HG02884 (cell line): ENCODE measurements at regions not wholly inside any gene's neighbourhood (a gene's known extent, or its start where the extent isn't known, plus 50 kb on each side); places are given as distances from the start of the nearest gene placed in this dataset.
"Not testable (repeated sequence)": the region's sequence is repeated elsewhere in the genome, so short reads cannot be mapped to it uniquely, and the experiment has no call there.

ENCODE experiments used
- ATAC-seq: cut with Tn5 transposase; IDR thresholded peaks from one replicate; pipeline ENCODE4 v1.9.1; 2021; ENCODE audit warnings: mild to moderate bottlenecking, moderate library complexity; ENCODE audit not compliant: unreplicated experiment

DNA sequence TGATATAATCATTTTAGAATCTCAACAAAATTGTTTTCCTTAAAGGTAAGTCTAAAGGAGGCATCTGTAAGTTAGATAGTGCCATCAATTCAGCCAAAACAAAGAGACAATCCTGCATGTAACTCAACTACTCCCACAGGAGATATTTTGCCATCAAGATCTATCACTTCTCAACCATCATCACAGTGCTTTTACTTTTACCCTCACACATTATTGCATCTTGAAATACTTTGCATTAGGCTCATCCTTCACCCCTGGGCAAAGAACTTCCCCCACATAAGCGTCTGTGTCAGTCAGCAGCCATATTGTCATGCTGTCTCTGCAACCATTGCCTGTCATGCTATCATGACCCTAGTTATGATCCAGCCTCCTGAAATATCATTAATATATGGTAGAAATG is 54.9 kb upstream of the NLGN1 start:
- no peak for ATAC-seq

DNA sequence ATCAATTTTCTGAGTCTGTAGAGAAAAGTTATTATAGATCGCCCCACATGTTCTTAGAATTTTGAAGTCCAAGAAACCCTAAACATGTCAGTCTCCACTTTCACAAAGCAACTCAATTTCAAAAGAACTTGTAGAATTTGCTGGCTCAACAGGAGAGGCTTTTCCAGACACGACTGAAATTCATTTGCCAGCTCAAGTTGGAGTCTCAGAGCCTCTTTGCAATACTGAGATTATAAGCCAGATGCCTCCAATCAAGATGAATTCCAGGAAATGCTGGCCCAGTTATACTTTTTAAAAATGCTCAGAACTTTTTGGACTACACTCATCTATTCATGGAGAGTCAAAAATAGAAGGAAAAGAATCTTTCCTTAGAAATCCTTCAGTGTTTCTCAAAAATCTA is 56.9 kb upstream of the NLGN1 start:
- ATAC-seq, result no peak

DNA sequence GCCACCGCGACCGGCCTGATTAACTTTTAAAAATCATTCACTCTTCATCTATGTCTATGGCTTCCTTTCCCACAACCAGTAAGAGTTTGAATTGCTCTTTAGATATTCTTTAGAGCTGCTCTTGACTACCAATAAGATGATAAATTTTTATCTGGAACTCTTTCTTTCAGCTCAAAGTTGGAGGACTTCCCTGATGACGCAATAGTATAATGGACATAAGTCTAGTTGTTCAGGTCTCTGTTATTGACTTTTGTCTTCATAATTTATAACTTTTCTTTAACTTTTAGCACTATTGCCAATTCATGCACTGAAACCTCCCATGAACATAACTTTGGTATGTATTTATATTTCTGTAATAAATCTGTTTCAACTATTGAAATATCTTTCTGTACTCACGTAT is 61.3 kb upstream of the NLGN1 start:
- no peak for ATAC-seq

DNA sequence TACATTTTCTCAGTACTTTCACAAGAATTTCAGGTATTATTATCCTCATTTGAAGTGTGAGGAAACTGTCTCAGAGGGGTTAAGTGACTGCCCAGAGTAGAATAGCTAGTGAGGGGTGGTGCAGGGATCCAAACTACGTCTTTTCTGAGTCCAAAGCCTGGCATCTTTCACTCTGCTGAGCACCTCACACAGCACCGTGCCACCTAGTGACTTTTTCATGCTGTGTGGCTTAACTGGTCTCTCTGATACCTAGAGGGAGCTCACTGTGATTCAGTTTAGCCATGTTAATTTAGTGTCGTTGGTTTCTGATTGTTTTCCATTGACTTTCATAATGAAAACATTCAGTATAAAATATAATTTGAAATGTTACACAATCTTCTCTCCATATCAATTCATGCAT is 91.4 kb upstream of the NLGN1 start:
- no peak for ATAC-seq

DNA sequence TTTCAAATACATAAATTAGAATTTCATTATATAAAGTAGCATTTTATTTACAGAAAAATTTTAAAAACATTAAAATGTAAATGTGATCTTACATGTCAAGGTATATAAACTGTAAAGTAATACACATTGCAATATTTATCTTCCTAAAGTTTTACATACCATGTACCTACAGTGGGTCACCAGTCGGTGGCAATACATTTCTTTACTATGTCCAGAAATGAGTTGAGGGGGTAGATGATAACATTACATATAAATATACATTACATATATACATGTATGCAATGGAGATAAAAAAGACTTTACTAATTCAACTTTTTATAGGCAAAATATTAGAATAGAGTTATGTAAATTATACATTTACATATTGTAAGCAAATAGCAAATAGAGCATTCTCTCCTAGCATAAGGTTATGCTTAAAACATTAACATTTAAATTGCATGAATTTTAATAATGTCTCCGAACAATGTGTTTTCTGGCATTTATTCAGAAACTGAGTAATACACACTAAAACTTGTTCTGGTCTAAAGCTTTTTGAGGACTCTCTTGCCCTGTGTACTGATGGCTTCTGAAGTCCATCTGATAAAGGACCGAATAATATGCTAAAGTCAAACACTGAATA is 93.3 kb upstream of the NLGN1 start:
- ATAC-seq, result no peak

DNA sequence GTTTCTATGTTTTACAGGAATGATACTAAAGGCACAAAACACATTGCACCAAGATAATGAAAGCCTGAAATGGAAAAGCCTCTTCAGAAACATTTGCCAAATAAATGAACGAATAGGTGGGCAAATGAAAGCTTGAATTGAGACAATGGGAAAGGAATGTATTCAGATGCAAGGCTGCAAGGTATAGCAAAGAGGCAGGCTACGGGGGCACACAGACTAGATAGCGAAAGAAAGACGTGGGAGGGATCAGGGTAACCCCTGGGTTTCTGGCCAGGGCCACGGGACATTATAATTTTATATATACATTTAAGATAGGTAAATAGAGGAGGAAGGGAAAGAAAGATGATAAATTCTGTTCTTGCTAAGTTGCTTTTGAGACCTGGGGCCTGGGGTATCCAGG is 95.9 kb upstream of the NLGN1 start:
- no peak for ATAC-seq

DNA sequence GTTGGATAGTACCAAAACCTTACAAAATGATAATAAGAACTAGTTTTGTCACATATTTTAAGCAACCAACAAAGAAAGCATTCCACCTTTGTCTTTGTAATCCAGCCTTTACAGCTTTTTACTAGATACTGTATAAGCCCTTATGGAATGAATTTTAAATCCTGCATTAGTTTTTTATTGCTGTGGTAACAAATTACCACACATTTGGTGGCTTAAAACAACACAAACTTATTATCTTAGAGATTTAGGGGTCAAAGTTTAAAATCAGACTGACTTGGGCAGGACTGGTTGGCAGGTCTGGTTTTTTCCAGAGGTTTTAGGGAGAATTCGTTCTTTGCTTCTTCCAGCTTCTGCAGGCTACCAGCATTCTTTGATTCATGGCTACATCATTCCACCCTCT is 108.5 kb upstream of the NLGN1 start:
- ATAC-seq, result no peak

DNA sequence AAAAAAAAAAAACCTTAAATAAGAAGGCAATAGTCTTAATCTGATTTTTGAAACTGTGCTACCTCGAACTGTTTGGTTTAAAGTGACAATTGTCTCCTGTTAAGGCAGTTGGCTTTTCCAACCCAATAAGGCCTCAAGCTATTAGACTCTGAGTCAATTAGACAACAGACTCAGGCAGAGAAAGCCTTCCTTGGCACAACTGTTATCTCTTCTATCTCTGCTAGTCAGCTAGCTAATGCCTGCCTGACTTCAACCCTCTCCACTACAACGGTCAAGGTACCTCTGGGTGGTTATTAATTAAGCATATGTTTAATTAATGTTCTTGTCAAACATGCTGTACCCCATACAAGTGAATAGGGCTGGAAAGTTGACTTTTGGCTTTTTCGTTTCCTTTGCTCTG is 110.2 kb upstream of the NLGN1 start:
- no peak for ATAC-seq

DNA sequence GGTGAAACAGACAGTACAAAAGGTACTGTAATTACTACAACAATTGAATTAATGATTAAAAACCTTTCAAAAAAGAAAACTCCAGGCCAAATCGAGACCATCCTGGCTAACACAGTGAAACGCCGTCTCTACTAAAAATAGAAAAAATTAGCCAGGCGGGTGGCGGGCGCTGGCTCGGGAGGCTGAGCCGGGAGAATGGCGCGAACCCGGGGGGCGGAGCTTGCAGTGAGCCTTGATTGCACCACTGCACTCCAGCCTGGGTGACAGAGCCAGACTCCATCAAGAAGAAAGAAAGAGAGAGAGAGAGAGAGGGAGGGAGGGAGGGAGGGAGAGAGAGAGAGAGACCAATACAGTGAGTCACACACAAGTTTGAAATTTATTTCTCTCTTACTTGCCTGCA is 111.0 kb upstream of the NLGN1 start:
- not testable (repeated sequence) for ATAC-seq

DNA sequence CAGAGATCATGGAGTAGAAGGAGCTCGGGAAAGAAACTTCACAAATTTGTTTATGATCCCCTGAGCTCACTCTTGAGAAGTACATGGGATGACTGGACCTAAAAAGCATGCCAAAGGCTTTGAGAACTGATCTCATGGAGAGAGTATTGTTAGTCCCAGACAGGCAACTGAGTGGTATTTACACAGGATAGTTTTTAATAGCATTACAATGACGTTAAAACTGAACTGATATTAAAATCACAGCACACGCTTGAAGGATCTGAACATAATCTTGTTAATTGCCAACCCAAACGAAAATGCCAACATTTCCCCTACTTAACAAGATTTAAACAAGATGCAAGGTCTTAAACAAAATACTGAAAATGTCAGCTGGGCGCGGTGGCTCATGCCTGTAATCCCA is 113.2 kb upstream of the NLGN1 start:
- ATAC-seq, result no peak

DNA sequence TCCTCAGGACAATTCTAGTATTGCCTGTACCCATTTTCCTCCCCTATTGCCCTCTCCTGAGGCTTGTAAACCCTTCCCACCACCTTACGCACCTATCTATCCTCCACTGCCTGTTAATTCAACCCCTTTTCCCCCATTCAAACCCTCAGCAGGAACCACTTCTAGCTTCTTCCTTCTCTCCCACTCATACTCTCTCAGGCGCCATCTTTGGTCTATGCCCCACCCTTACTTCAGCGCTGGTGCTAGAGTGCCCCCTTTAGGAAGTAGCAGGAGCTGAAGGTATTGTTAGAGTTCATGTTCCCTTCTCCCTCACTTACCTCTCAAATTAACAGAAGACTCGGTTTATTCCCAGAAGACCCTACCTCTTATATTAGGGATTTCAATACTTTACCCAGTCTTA is 121.8 kb upstream of the NLGN1 start:
- peak; percentile 62 for ATAC-seq

DNA sequence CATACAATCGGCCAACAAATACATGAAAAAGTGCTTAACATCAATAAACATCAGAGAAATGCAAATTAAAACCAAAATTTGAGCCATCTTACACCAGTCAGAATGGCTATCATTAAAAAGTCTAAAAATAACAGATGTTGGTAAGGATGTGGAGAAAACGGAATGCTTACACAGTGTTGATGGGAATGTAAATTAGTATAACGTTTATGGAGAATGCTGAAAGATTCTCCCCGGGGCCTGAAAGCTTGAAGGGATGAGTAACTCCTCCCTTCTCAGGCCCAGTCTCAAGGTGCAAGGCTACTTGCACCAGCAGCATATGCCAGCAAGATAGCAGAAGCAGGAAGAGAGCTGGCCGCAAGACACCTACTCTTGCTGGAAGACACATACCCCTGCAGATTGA is 123.7 kb upstream of the NLGN1 start:
- ATAC-seq, result no peak

DNA sequence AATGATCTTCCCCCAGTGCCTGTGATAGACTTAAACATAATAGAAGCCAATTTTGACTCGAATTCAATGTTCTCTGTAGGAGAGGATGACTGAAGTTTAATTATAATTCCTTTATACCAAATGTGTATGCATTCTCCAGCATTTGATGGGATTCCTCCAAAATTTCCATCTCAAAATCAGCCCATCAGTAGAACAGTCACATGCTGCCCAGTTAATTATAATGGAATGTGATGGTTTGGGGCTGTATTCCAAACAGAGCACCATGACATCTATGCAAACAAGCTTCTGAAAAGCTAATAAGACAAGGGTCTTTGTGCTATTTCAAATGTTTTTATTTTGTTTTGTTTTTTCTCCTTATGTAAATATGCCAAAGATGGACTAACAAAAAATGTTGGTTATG is 127.7 kb upstream of the SPATA16 start:
- ATAC-seq, result no peak

DNA sequence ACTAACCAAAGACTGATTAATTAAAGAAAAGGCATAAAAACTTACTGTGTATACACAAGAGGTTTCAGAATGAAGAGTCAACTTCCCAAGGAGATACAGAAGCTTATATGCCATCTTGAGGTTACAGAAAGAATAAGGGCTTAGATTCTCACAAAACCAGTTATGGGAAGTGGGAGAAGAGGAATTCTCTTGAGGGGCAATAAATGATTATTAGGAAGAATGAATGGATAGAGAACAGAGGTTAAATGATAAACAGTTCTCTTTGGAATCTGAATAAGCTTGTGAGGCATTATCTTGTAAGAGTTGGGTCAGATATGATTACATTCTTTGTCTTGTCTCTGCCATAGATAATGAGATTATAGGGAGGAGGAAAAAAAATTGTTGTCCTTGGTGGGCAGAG is 126.7 kb upstream of the SPATA16 start:
- ATAC-seq, result no peak

DNA sequence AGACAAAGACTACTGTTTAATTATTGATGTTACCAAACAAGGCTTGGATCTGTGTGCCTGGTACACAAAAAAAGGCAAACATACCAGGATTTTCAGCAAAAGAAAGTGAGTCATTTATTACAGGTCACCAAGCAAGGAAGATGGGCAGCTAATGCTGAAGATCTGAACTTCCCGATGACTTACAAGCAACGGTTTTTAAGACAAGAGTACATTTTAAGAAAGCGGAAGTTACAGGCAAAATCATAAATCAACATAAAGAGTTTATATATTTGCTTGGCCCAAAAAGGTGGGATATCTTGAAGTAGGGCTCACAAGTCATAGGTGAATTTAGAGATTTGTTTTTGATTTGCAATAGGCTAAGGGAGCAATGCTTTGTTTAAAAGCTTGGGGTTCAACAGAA is 125.4 kb upstream of the SPATA16 start:
- ATAC-seq, result no peak

DNA sequence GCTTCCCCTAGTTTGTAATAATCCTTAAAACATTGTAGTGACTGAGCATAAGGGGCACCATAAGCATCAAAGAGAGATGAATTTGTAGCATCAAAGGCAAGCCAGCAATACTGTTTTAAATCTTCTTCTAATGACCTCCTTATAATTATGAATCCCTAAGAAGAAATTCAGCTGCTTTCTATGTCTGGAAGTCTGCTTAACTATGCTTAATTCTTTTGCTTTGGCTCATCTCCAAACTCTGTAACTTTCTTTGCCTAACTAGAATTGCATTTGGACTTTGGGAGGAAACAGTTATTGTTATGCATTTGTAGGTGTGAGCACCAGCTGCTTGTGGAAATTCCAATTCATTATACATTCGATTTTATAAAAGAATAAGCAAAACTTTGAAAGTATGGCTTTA is 117.7 kb upstream of the SPATA16 start:
- no peak for ATAC-seq

DNA sequence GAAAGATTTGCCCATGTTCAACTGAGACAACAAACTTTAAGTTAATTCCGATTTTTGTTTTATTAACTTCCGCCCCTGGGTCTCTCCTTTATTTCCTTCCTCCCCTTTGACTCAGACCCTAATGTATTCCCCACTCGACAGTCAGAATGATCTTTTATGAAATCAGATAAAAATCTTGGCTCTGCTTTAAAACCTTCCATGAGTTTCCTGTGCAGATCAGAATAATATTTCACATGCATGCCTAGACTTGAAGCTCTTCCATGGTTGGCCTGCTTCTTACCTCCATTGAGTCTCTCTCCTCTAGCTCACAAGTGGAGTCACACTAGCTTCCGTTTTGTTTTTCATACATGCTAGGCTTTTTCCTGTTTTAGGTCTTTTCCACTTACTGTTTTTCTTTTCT is 116.8 kb upstream of the SPATA16 start:
- ATAC-seq, result no peak

DNA sequence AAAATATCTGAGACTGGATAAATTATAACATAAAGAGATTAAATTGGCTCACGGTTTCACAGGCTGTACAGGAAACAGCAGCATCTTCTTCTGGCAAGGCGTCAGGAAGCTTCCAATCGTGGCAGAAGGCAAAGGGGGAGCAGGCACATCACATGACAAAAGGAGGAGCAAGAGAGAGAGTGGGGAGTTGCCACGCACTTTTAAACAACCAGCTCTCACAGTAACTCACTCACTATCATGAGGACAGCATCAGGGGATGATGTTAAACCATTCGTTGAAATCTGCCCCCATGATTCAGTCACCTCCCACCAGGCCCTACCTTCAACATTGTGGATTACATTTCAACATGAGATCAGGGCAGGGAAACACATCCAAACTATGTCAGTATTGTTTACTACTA is 114.5 kb upstream of the SPATA16 start:
- no peak for ATAC-seq

DNA sequence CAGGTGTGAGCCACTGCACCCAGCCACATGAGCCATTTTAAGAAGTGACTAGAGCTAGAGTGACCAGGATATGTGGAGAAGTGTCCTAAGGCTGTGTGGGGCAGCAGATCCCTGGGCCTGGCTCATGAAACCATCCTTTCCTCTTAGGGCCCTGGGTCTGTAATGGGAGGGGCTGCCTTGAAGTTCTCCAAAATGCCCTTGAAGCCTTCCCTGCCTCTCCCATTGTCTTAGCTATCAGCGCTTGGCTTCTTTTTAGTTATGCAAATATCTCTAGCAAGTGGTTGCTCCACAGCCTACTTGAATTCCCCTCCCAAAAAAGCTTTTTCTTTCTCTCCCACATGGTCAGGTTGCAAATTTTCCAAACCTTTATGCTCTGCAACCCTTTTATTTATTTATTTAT is 112.4 kb upstream of the SPATA16 start:
- no peak for ATAC-seq

DNA sequence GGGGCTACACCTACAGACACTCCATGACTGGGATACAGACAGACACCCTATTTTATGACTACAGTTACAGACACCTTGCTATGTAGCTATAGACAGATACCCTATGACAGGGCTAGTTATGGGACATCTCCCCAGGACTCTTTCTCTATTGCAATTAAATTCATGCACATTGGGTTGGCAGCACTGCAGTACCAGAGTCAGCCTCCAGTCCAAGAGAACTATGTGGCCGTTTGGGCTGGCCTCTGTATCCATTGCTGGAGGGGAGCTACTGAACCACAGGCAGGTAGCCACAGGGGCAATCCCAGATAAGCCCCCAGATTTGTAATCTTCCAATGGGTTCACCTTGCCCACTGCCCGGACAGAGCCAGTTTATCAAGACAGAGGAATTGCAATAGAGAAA is 108.4 kb upstream of the SPATA16 start:
- no peak for ATAC-seq

DNA sequence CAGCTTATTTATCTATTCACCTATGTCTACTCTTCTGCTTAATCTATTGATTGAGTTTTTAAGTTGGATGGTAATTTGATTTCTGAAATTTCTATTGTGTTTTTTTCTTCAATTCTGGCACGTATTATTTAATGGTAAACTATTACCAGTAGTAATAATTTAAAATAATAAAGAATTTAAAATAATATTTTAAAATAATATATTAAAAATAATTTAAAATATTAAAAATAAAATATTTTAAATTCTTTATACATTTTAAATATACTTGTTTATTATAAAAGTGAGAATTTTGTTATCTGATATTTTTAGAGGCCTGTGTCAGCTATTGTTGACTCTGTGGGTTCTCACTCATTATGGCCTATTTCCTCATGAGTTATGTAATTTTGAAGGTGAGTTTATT is 100.7 kb upstream of the SPATA16 start:
- ATAC-seq, result no peak

DNA sequence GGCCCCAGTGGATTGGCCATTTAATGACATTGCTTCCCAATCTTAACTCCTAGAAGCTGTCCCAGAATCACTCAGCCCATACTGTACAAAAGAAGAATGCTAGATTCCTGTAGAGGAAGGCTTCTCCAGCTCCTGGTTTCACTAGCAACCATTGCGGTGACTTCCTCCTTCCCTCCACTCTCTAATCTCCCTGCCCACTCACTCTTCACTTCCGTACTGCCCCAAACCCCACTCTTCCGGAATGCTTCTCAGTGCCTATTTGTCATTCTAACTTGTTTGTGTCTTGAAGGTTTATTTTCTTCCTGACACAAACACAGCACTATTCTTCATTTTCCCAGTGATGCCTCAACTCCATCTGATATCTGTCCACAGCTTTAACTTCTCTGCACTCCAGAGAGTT is 97.1 kb upstream of the SPATA16 start:
- ATAC-seq, result no peak

DNA sequence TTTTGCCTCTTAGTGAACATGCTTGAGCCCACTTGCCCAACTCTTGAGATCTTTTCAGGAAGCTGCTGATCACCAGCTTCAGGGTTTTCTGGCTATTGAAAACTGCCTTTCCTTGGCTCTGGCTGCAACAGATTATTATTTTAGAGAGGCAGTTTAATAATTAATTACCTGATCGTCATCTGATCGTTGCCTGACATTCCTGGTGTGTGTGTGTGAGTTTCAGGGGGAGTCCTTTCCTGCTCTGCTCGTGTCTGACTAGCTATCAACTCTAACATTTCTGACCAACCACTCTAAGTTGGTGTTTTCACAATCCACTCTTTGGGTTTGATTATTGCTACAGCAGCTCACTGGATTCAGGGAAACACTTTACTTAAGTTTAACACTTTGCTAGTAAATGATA is 84.3 kb upstream of the SPATA16 start:
- ATAC-seq, result no peak

DNA sequence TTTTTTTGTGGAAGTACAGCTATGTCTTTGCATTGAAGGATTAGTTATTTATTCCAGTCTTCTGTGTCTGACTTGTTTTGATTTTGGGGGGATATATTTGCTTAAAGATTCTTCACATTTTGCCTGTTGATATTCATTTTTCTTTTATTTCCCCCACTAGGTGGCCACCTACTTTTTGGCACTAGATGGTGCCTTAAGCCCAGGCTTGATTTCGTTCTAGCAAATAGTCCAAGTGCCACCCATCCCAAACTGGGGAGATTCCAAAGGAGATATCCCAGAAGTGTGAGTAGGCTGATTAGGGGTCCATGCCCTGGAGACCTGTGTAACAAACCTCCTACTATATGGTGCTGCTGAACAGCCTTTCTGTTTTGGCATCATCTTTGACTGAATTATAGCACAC is 80.0 kb upstream of the SPATA16 start:
- ATAC-seq, result no peak
